OCI-LY1 (cell line): ENCODE measurements at regions not wholly inside any gene's neighbourhood (a gene's known extent, or its start where the extent isn't known, plus 50 kb on each side); places are given as distances from the start of the nearest gene placed in this dataset.

Source experiments
- H2AFZ ChIP-seq: fragments of 200-600 bp; sonication (generic), shearing (Covaris generic); 2 replicates; pipeline ENCODE4 v1.6.0; 2014; ENCODE audit warnings: antibody characterized with exemption, mild to moderate bottlenecking, low read length
- H3F3A ChIP-seq: fragments of 200-600 bp; sonication (generic), shearing (Covaris generic); 2 replicates; pipeline ENCODE4 v1.6.0; 2014; ENCODE audit warnings: mild to moderate bottlenecking, antibody characterized with exemption, low read length, moderate library complexity; ENCODE audit not compliant: insufficient read depth
- H3K27ac ChIP-seq: fragments of 200-600 bp; sonication (generic); 2 replicates; pipeline ENCODE4 v1.5.1; 2014; ENCODE audit warnings: low read length, mixed run types, mild to moderate bottlenecking, low read depth; ENCODE audit not compliant: poor library complexity, severe bottlenecking
- H3K27me3 ChIP-seq: fragments of 200-600 bp; sonication (generic); 2 replicates; pipeline ENCODE4 v1.6.0; 2014; ENCODE audit warnings: antibody characterized with exemption, mild to moderate bottlenecking, low read length, moderate library complexity; ENCODE audit not compliant: insufficient read depth
- H3K36me3 ChIP-seq: fragments of 200-600 bp; sonication (generic); 2 replicates; pipeline ENCODE4 v1.6.1; 2014; ENCODE audit warnings: mild to moderate bottlenecking, antibody characterized with exemption, low read length, moderate library complexity, mixed read lengths; ENCODE audit not compliant: insufficient read depth
- H3K4me1 ChIP-seq: fragments of 200-600 bp; sonication (generic); 2 replicates; pipeline ENCODE4 v1.5.1; 2014; ENCODE audit warnings: mild to moderate bottlenecking, low read length, moderate library complexity; ENCODE audit not compliant: insufficient read depth, severe bottlenecking
- H3K4me2 ChIP-seq: fragments of 200-600 bp; sonication (generic), shearing (Covaris generic); 2 replicates; pipeline ENCODE4 v1.6.1; 2014; ENCODE audit warnings: low read length
- H3K4me3 ChIP-seq: fragments of 200-600 bp; sonication (generic); 2 replicates; pipeline ENCODE4 v1.5.1; 2014; ENCODE audit warnings: low read length, low read depth, mild to moderate bottlenecking, mixed read lengths; ENCODE audit not compliant: poor library complexity, severe bottlenecking
- H3K79me2 ChIP-seq: fragments of 200-600 bp; shearing (Covaris generic); 2 replicates; pipeline ENCODE4 v1.6.1; 2016; ENCODE audit warnings: mixed run types, low read length, mixed read lengths; ENCODE audit not compliant: insufficient read depth
- H3K9ac ChIP-seq: fragments of 200-600 bp; sonication (generic), shearing (Covaris generic); 2 replicates; pipeline ENCODE4 v1.6.1; 2014; ENCODE audit warnings: mild to moderate bottlenecking, low read length, mixed read lengths
- H3K9me2 ChIP-seq: fragments of 200-600 bp; sonication (generic), shearing (Covaris generic); 2 replicates; pipeline ENCODE4 v1.6.1; 2014; ENCODE audit warnings: low read depth, mild to moderate bottlenecking, low read length, mixed read lengths
- H3K9me3 ChIP-seq: fragments of 200-600 bp; shearing (Covaris generic); 2 replicates; pipeline ENCODE4 v1.6.1; 2014; ENCODE audit warnings: low read length, mixed read lengths
- H4K20me1 ChIP-seq: fragments of 200-600 bp; sonication (generic), shearing (Covaris generic); 2 replicates; pipeline ENCODE4 v1.6.0; 2016; ENCODE audit warnings: mild to moderate bottlenecking, low read length; ENCODE audit not compliant: insufficient read depth
- EZH2 ChIP-seq: fragments of 200-600 bp; sonication (generic), shearing (Covaris generic); IDR thresholded peaks from 2 replicates; pipeline ENCODE4 v1.8.0; 2017; ENCODE audit warnings: borderline replicate concordance, mixed run types, mild to moderate bottlenecking, antibody characterized with exemption, low read length, moderate library complexity, mixed read lengths
- TF ChIP-seq, protein P1 (sequence below): fragments of 200-600 bp; sonication (generic), shearing (Covaris generic); IDR thresholded peaks from 2 replicates; pipeline ENCODE4 v1.5.1; 2017; ENCODE audit warnings: mild to moderate bottlenecking, antibody characterized with exemption, low read length, moderate library complexity, mixed read lengths

DNA sequence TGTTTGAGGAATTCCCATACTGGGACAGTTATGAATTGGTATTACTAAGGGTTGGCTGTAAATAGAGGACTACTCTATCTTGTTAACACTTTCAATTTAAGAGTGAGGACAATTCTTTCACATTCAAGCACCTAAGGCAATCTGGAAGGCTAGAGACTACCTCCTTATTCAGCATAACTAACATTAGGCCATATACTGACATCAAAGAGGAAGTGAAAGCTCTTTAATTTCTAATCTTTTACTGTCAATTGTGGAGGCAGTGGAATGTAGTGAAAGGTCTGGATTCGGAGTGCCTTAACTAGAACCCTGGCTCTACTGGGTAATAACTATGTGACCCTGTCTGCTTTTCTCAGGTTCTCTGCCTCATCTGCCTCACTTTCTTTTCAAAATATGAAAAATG lies 134.0 kb downstream of the UFM1 start:
- no peaks in the 10 kb centered on the region for H3K79me2 ChIP-seq
- no peaks in the 10 kb centered on the region for H3K4me1 ChIP-seq
- no peak overlapping the region for H3K27ac ChIP-seq
- TF ChIP-seq, protein P1, sequence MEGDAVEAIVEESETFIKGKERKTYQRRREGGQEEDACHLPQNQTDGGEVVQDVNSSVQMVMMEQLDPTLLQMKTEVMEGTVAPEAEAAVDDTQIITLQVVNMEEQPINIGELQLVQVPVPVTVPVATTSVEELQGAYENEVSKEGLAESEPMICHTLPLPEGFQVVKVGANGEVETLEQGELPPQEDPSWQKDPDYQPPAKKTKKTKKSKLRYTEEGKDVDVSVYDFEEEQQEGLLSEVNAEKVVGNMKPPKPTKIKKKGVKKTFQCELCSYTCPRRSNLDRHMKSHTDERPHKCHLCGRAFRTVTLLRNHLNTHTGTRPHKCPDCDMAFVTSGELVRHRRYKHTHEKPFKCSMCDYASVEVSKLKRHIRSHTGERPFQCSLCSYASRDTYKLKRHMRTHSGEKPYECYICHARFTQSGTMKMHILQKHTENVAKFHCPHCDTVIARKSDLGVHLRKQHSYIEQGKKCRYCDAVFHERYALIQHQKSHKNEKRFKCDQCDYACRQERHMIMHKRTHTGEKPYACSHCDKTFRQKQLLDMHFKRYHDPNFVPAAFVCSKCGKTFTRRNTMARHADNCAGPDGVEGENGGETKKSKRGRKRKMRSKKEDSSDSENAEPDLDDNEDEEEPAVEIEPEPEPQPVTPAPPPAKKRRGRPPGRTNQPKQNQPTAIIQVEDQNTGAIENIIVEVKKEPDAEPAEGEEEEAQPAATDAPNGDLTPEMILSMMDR, result no peak
- no peak for TF ChIP-seq EZH2
- no peaks in the 10 kb centered on the region for H3F3A ChIP-seq
- no peaks in the 10 kb centered on the region for H3K27me3 ChIP-seq
- no peak overlapping the region for H3K9ac ChIP-seq
- no peaks in the 10 kb centered on the region for H3K36me3 ChIP-seq
- no peaks in the 10 kb centered on the region for H4K20me1 ChIP-seq
- no peak overlapping the region for H3K4me3 ChIP-seq
- H3K4me2 ChIP-seq, result no peak overlapping the region
- H3K9me3 ChIP-seq, result no peaks in the 10 kb centered on the region
- no peaks in the 10 kb centered on the region for H3K9me2 ChIP-seq
- H2AFZ ChIP-seq, result no peak overlapping the region

DNA sequence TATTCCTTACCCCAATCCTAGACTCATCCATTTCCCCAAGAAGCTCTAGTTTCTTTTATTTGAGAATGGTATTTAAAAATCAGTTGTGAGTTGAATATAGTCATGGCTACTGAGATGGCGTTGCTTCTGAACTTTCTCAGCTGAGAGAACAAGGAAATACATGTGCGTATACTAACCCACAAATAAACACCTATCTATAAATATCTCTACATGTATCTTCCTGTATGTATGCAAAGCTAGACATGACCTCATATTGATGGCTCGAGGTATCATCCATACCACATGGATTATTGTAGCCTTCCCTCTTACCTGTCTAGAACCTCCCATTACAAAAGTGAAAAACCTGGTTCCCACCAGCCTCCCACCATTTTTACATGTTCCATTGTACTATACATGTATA lies 141.0 kb downstream of the UFM1 start:
- Histone ChIP-seq H3K27me3 (no peaks in the 10 kb centered on the region), H3K36me3 (no peaks in the 10 kb centered on the region), H3F3A (no peaks in the 10 kb centered on the region), H3K4me3 (no peak overlapping the region), H4K20me1 (no peaks in the 10 kb centered on the region), H2AFZ (no peak overlapping the region), H3K9me3 (no peaks in the 10 kb centered on the region), H3K4me2 (no peak overlapping the region), H3K79me2 (no peaks in the 10 kb centered on the region), H3K9ac (no peak overlapping the region), H3K4me1 (no peaks in the 10 kb centered on the region), H3K9me2 (no peaks in the 10 kb centered on the region), H3K27ac (no peak overlapping the region)
- no peak for TF ChIP-seq EZH2
- TF ChIP-seq, protein P1, result no peak

GRCh38 chr13:38494445-38494844 lies 144.8 kb downstream of the UFM1 start:
- TF ChIP-seq, protein P1, result no peak
- no peak for TF ChIP-seq EZH2
- Histone ChIP-seq H3K4me3 (no peak overlapping the region), H3K79me2 (no peaks in the 10 kb centered on the region), H3K9me3 (no peaks in the 10 kb centered on the region), H3F3A (no peaks in the 10 kb centered on the region), H3K36me3 (no peaks in the 10 kb centered on the region), H3K9ac (no peak overlapping the region), H2AFZ (no peak overlapping the region), H3K27me3 (no peaks in the 10 kb centered on the region), H3K4me2 (no peak overlapping the region), H4K20me1 (no peaks in the 10 kb centered on the region), H3K4me1 (no peaks in the 10 kb centered on the region), H3K27ac (no peak overlapping the region), H3K9me2 (no peaks in the 10 kb centered on the region)
